ENCODE measurements at regions not wholly inside any gene's neighbourhood (a gene's known extent, or its start where the extent isn't known, plus 50 kb on each side); places are given as distances from the start of the nearest gene placed in this dataset.

- Histone ChIP-seq H3K9me3 (ENCODE audit: low read length) (no peaks in the 10 kb centered on the region), H3K4me1 (ENCODE audit: insufficient read depth, low read length) (no peaks in the 10 kb centered on the region), H3K27me3 (ENCODE audit: control insufficient read depth in 1 of 2, insufficient read depth in 2 of 2, low read length in 2 of 2) (0 out of 5 replicates have a peak, but pooled peaks cover 0 to 7% of the 10 kb centered on the region in 2 experiments), H3K27ac (ENCODE audit: extremely low read length, insufficient read depth, low read length) (no peak overlapping the region), H3K4me2 (ENCODE audit: low read depth, low read length) (no peak overlapping the region), H3K79me2 (ENCODE audit: insufficient read depth, low read length) (no peaks in the 10 kb centered on the region), H2AFZ (ENCODE audit: low read length) (no peak overlapping the region), H3K9ac (ENCODE audit: insufficient read depth, low read depth, low read length) (no peak overlapping the region), H3K36me3 (replicated peaks in 1 of 2; ENCODE audit: control insufficient read depth in 1 of 2, insufficient read depth in 2 of 2, low read length in 2 of 2) (no peaks in the 10 kb centered on the region), H3K4me3 (replicated peaks in 1 of 3; ENCODE audit: insufficient read depth in 1 of 3, low read depth in 2 of 3, low read length in 3 of 3) (no peak overlapping the region), H4K20me1 (ENCODE audit: insufficient read depth, low read length) (no peaks in the 10 kb centered on the region)
- FAIRE-seq (no peak), DNase-seq (ENCODE audit: low spot score) (no peak), ATAC-seq (no peak)
- intact Hi-C loops (cut with micrococcal nuclease; ENCODE audit: unreplicated experiment), result no loop called here
- in situ Hi-C loops (cut with HindIII; ENCODE audit: extremely low pct_ligation_motif_present, low pct_unique_long_range_greater_than_20kb), result no loop called here
- ChIA-PET CTCF (ENCODE audit: low intra/inter-chr PET ratio, low total read pairs) (no interaction called here), POLR2A (no interaction called here)
- no peak for TF ChIP-seq ZBTB40 (IDR thresholded peaks at IDR 0.05)
- TF ChIP-seq ZBTB40 (CRISPR knock-in tag; IDR thresholded peaks at IDR 0.05), result no peak
- no peak for TF ChIP-seq ZNF83 (CRISPR knock-in tag; IDR thresholded peaks at IDR 0.05; ENCODE audit: borderline replicate concordance)
- TF ChIP-seq BRCA1 (CRISPR knock-in tag; IDR thresholded peaks at IDR 0.05), result no peak
- TF ChIP-seq ZHX1 (CRISPR knock-in tag; IDR thresholded peaks at IDR 0.05; ENCODE audit: low read depth), result no peak
- TF ChIP-seq ZNF225 (CRISPR knock-in tag; IDR thresholded peaks at IDR 0.05), result no peak
- no peak for TF ChIP-seq PAX8 (CRISPR knock-in tag; IDR thresholded peaks at IDR 0.05; ENCODE audit: borderline replicate concordance)
- no TSS peak for BruUV-seq (replicated peaks)
- 25% methylated on average over 11 of the region's 11 CpGs for WGBS (ENCODE audit: low lambda C conversion rate)
Observed at GRCh38 chr13:97660594-97661260, 226.8 kb downstream of the RAP2A start.
